Mesenchymal stem cell (in vitro differentiated cells and primary cell): ENCODE measurements at regions not wholly inside any gene's neighbourhood (a gene's known extent, or its start where the extent isn't known, plus 50 kb on each side); places are given as distances from the start of the nearest gene placed in this dataset.
A peak's percentile ranks its signal among the peaks of the same experiment; 100 is the strongest.

Experiments used
- DNase-seq: peaks from one replicate; pipeline ENCODE4 v3.0.0-alpha.2; 2013
- H2AFZ ChIP-seq: one replicate; pipeline ENCODE4 v1.6.1; 2013; ENCODE audit warnings: low read depth, mild to moderate bottlenecking, control low read depth, inconsistent platforms, low read length, moderate library complexity
- H2AK5ac ChIP-seq: 2 replicates; pipeline ENCODE4 v1.6.1; 2013; ENCODE audit warnings: low read length, moderate library complexity, mild to moderate bottlenecking, inconsistent platforms; ENCODE audit not compliant: severe bottlenecking
- H2BK120ac ChIP-seq: one replicate; pipeline ENCODE4 v1.6.1; 2013; ENCODE audit warnings: low read depth, mild to moderate bottlenecking, inconsistent platforms, low read length, moderate library complexity
- H2BK12ac ChIP-seq, 2 experiments: one replicate each; pipeline ENCODE4 v1.6.1; 2013; ENCODE audit warnings: inconsistent platforms in 2 of 2, low read length in 2 of 2, mild to moderate bottlenecking in 2 of 2, moderate library complexity in 2 of 2, control low read depth in 1 of 2
- H2BK15ac ChIP-seq: one replicate; pipeline ENCODE4 v1.6.1; 2013; ENCODE audit warnings: mild to moderate bottlenecking, low read depth, inconsistent platforms; ENCODE audit not compliant: poor library complexity, severe bottlenecking
- H2BK5ac ChIP-seq: 2 replicates; pipeline ENCODE4 v1.6.1; 2013; ENCODE audit warnings: low read depth, mild to moderate bottlenecking, low read length, control low read depth, inconsistent platforms; ENCODE audit not compliant: poor library complexity, severe bottlenecking
- H3K14ac ChIP-seq, 2 experiments: one replicate each; pipeline ENCODE4 v1.6.1; 2013; ENCODE audit warnings: inconsistent platforms in 2 of 2, low read length in 2 of 2, control low read depth in 1 of 2, mild to moderate bottlenecking in 1 of 2, moderate library complexity in 1 of 2
- H3K18ac ChIP-seq, 2 experiments: one replicate each; pipeline ENCODE4 v1.6.1; 2013; ENCODE audit warnings: inconsistent platforms in 2 of 2, low read length in 2 of 2, control low read depth in 1 of 2, low read depth in 1 of 2, mild to moderate bottlenecking in 1 of 2
- H3K23ac ChIP-seq, 2 experiments: one replicate each; pipeline ENCODE4 v1.6.1; 2013; ENCODE audit warnings: inconsistent platforms in 2 of 2, low read length in 2 of 2, mild to moderate bottlenecking in 2 of 2, moderate library complexity in 2 of 2, control low read depth in 1 of 2
- H3K27ac ChIP-seq: 2 replicates; pipeline ENCODE4 v1.5.1; 2013; ENCODE audit warnings: mild to moderate bottlenecking, moderate library complexity, low read length, control low read depth, inconsistent platforms; ENCODE audit not compliant: poor library complexity, severe bottlenecking
- H3K27me3 ChIP-seq, 2 experiments: 2 replicates each; pipeline versions ENCODE4 v1.6.1 to v1.7.0; 2013; ENCODE audit warnings: low read length in 2 of 2, mild to moderate bottlenecking in 2 of 2, moderate library complexity in 2 of 2, control low read depth in 1 of 2, inconsistent platforms in 1 of 2; ENCODE audit not compliant: control insufficient read depth in 1 of 2, insufficient read depth in 1 of 2
- H3K36me3 ChIP-seq, 2 experiments: 2 replicates each; pipeline versions ENCODE4 v1.6.1 to v1.7.0; 2013; ENCODE audit warnings: low read length in 2 of 2, control low read depth in 1 of 2, inconsistent platforms in 1 of 2, low read depth in 1 of 2, mild to moderate bottlenecking in 1 of 2; ENCODE audit not compliant: insufficient read depth in 2 of 2, control insufficient read depth in 1 of 2
- H3K4ac ChIP-seq, 2 experiments: one replicate each; pipeline ENCODE4 v1.6.1; 2013; ENCODE audit warnings: inconsistent platforms in 2 of 2, low read length in 2 of 2, mild to moderate bottlenecking in 2 of 2, moderate library complexity in 2 of 2, control low read depth in 1 of 2, low read depth in 1 of 2
- H3K4me1 ChIP-seq: 2 replicates; pipeline ENCODE4 v1.6.1; 2013; ENCODE audit warnings: low read depth, low read length, control low read depth; ENCODE audit not compliant: control insufficient read depth, insufficient read depth
- H3K4me2 ChIP-seq: 2 replicates; pipeline ENCODE4 v1.6.1; 2013; ENCODE audit warnings: low read length, mild to moderate bottlenecking, inconsistent platforms; ENCODE audit not compliant: poor library complexity, severe bottlenecking
- H3K4me3 ChIP-seq, 2 experiments: 2 replicates each; pipeline versions ENCODE4 v1.5.1 to v1.7.0; 2013; ENCODE audit warnings: low read length in 2 of 2, mild to moderate bottlenecking in 2 of 2, control low read depth in 1 of 2, low read depth in 1 of 2; ENCODE audit not compliant: insufficient read depth in 1 of 2
- H3K79me1 ChIP-seq: replicated peaks from 2 replicates; pipeline ENCODE4 v1.6.1; 2013; ENCODE audit warnings: mild to moderate bottlenecking, control low read depth, low read length, inconsistent platforms; ENCODE audit not compliant: poor library complexity, severe bottlenecking
- H3K9ac ChIP-seq: 2 replicates; pipeline ENCODE4 v1.7.0; 2013; ENCODE audit warnings: mild to moderate bottlenecking, low read length, moderate library complexity
- H3K9me3 ChIP-seq: 2 replicates; pipeline ENCODE4 v1.7.0; 2013; ENCODE audit warnings: mild to moderate bottlenecking, low read length; ENCODE audit not compliant: control insufficient read depth
- H4K8ac ChIP-seq: one replicate; pipeline ENCODE4 v1.6.1; 2013; ENCODE audit warnings: inconsistent platforms, mild to moderate bottlenecking, low read length, moderate library complexity
- H4K91ac ChIP-seq: one replicate; pipeline ENCODE4 v1.6.1; 2013; ENCODE audit warnings: mild to moderate bottlenecking, low read length, inconsistent platforms
- WGBS: methylation state at CpG from one replicate; pipeline ENCODE4 v1.1.7; 2013; ENCODE audit warnings: mixed read lengths; 5-methylcytosine and 5-hydroxymethylcytosine counted together

- Histone ChIP-seq H3K4ac (no peak overlapping the region), H3K9ac (no peak overlapping the region), H2BK5ac (no peak overlapping the region), H3K9me3 (no peaks in the 10 kb centered on the region), H2AFZ (no peak overlapping the region), H4K91ac (no peak overlapping the region), H3K4me1 (no peaks in the 10 kb centered on the region), H3K14ac (no peak overlapping the region), H3K4me3 (peak overlapping the region in 1 of 2 experiments; percentile 7), H3K23ac (no peak overlapping the region), H4K8ac (no peak overlapping the region), H2AK5ac (no peak overlapping the region), H3K36me3 (no peaks in the 10 kb centered on the region), H2BK120ac (no peak overlapping the region), H2BK15ac (no peak overlapping the region), H3K4me2 (no peak overlapping the region), H3K27ac (no peak overlapping the region), H3K27me3 (no peaks in the 10 kb centered on the region), H3K18ac (no peak overlapping the region), H2BK12ac (no peak overlapping the region), H3K79me1 (no peaks in the 10 kb centered on the region)
- no peak for DNase-seq
- 97% methylated on average over 2 of the region's 2 CpGs for WGBS
Observed at GRCh38 chr4:125529071-125529470, 214.3 kb downstream of the FAT4 start.

DNA sequence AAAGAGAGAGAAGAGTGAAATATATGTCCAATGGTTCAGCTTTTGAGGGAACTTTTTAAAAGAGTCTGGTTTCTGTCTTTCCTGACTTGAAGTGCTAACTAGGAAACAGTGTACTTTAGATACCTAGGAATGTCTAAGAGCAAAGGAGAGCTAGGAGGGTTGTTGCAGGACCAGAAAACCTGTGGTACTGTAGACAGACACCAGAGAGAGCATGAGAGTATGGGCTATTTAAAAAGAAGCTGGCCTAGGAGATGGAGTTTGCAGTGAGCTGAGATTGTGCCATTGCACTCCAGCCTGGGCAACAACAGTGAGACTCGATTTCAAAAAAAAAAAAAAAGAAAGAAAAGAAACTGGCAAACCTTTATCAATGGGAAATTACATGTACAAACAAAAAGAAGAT, 223.9 kb downstream of the FAT4 start:
- no peak overlapping the region for H2BK15ac ChIP-seq
- no peaks in the 10 kb centered on the region for H3K4me1 ChIP-seq
- H3K9ac ChIP-seq, result no peak overlapping the region
- no peak overlapping the region for H2BK120ac ChIP-seq
- H4K91ac ChIP-seq, result no peak overlapping the region
- H3K4ac ChIP-seq, result no peak overlapping the region
- WGBS, result no CpG with 5 or more reads among the region's 1 CpG
- H2BK12ac ChIP-seq, result no peak overlapping the region
- no peak overlapping the region for H2AFZ ChIP-seq
- peaks cover 14% of the 10 kb centered on the region for H3K9me3 ChIP-seq
- no peak overlapping the region for H2AK5ac ChIP-seq
- H3K4me3 ChIP-seq, result no peak overlapping the region
- no peaks in the 10 kb centered on the region for H3K27me3 ChIP-seq
- H3K23ac ChIP-seq, result no peak overlapping the region
- H3K4me2 ChIP-seq, result no peak overlapping the region
- DNase-seq, result no peak
- H3K14ac ChIP-seq, result no peak overlapping the region
- no peaks in the 10 kb centered on the region for H3K36me3 ChIP-seq
- H3K79me1 ChIP-seq, result no peaks in the 10 kb centered on the region
- no peak overlapping the region for H4K8ac ChIP-seq
- no peak overlapping the region for H3K18ac ChIP-seq
- no peak overlapping the region for H3K27ac ChIP-seq
- no peak overlapping the region for H2BK5ac ChIP-seq

DNA sequence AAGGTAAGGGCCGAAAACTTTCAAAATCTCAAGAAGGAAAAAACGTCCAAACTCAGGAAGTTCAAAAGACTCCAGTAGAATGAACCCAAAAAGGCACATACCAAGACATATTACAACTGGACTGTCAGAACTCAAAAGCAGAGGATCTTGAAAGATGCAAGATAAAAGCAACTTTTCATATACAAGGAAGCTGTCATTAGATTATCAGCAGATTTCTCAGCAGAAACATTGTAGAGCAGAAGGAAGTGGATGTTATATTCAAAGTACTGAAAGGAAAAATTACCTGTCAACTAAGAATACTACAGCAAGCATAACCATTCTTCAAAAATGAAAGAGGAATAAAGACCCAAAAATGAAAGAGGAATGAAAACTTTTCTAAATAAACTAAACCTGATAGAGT, 224.9 kb downstream of the FAT4 start:
- H2BK5ac ChIP-seq, result no peak overlapping the region
- H2BK120ac ChIP-seq, result no peak overlapping the region
- WGBS, result 100% methylated on average over 2 of the region's 2 CpGs
- H4K8ac ChIP-seq, result no peak overlapping the region
- H4K91ac ChIP-seq, result no peak overlapping the region
- H3K36me3 ChIP-seq, result no peaks in the 10 kb centered on the region
- no peak overlapping the region for H2AK5ac ChIP-seq
- H2AFZ ChIP-seq, result no peak overlapping the region
- no peak overlapping the region for H3K18ac ChIP-seq
- no peak overlapping the region for H3K4me3 ChIP-seq
- DNase-seq, result no peak
- H3K27ac ChIP-seq, result no peak overlapping the region
- H3K14ac ChIP-seq, result no peak overlapping the region
- H3K27me3 ChIP-seq, result no peaks in the 10 kb centered on the region
- no peak overlapping the region for H3K23ac ChIP-seq
- H3K9ac ChIP-seq, result no peak overlapping the region
- H3K79me1 ChIP-seq, result no peaks in the 10 kb centered on the region
- H2BK15ac ChIP-seq, result no peak overlapping the region
- peaks cover 14% of the 10 kb centered on the region for H3K9me3 ChIP-seq
- no peak overlapping the region for H3K4ac ChIP-seq
- H2BK12ac ChIP-seq, result no peak overlapping the region
- no peak overlapping the region for H3K4me2 ChIP-seq
- no peaks in the 10 kb centered on the region for H3K4me1 ChIP-seq

GRCh38 chr4:125541836-125542385, 227.2 kb downstream of the FAT4 start:
- H3K79me1 ChIP-seq, result no peaks in the 10 kb centered on the region
- H3K23ac ChIP-seq, result no peak overlapping the region
- H2AFZ ChIP-seq, result no peak overlapping the region
- no peak overlapping the region for H3K4me3 ChIP-seq
- no peaks in the 10 kb centered on the region for H3K36me3 ChIP-seq
- peaks cover 14% of the 10 kb centered on the region for H3K9me3 ChIP-seq
- H3K4me2 ChIP-seq, result no peak overlapping the region
- H3K27me3 ChIP-seq, result no peaks in the 10 kb centered on the region
- H3K18ac ChIP-seq, result no peak overlapping the region
- no peak overlapping the region for H4K91ac ChIP-seq
- H2AK5ac ChIP-seq, result no peak overlapping the region
- no peak overlapping the region for H3K9ac ChIP-seq
- no peak overlapping the region for H2BK120ac ChIP-seq
- H3K4me1 ChIP-seq, result no peaks in the 10 kb centered on the region
- no peak overlapping the region for H3K4ac ChIP-seq
- H2BK12ac ChIP-seq, result no peak overlapping the region
- no peak overlapping the region for H2BK5ac ChIP-seq
- H2BK15ac ChIP-seq, result no peak overlapping the region
- H4K8ac ChIP-seq, result no peak overlapping the region
- DNase-seq, result no peak
- no peak overlapping the region for H3K14ac ChIP-seq
- no peak overlapping the region for H3K27ac ChIP-seq
